SK-N-SH (cell line): ENCODE measurements at regions not wholly inside any gene's neighbourhood (a gene's known extent, or its start where the extent isn't known, plus 50 kb on each side); places are given as distances from the start of the nearest gene placed in this dataset.

Experiments
- CTCF ChIA-PET: fragments of 300-600, 350-600 bp; formaldehyde crosslinking; extraction: SDS; loops from one replicate; lab custom pipeline; 2021; lab: Yijun Ruan, JAX
- POLR2A ChIA-PET: fragments of 350-600 bp; sonication (Branson Sonifier 250); formaldehyde crosslinking; extraction: SDS; loops from one replicate; lab custom pipeline; 2020; ENCODE audit warnings: antibody characterized with exemption, inconsistent platforms; lab: Yijun Ruan, JAX
- DNase-seq: peaks from one replicate; pipeline ENCODE4 v3.0.0; 2012
- H2AFZ ChIP-seq: fragments of 200-600 bp; sonication (generic); 2 replicates; pipeline ENCODE4 v1.8.1; 2016; ENCODE audit warnings: antibody characterized with exemption, mild to moderate bottlenecking, low read depth
- H3F3A ChIP-seq: fragments of 200-600 bp; sonication (generic); replicated peaks from 2 replicates; pipeline ENCODE3; 2016; ENCODE audit warnings: antibody characterized with exemption, mild to moderate bottlenecking; ENCODE audit not compliant: insufficient read depth
- H3K27ac ChIP-seq, 2 experiments: fragments of 200-500 bp in 1 of 2; fragments of 200-600 bp in 1 of 2; sonication (Bioruptor generic) in 1 of 2; sonication (generic), shearing (Covaris generic) in 1 of 2; 2 replicates each; pipeline versions ENCODE4 v1.5.1 to v1.6.1; 2014 to 2016; ENCODE audit warnings: low read depth in 2 of 2, inconsistent platforms in 1 of 2, low read length in 1 of 2, mild to moderate bottlenecking in 1 of 2, mixed read lengths in 1 of 2
- H3K27me3 ChIP-seq: fragments of 200-600 bp; sonication (generic), shearing (Covaris generic); 2 replicates; pipeline ENCODE4 v1.6.1; 2016; ENCODE audit warnings: mixed run types; ENCODE audit not compliant: insufficient read depth
- H3K36me3 ChIP-seq, 2 experiments: fragments of 200-500 bp in 1 of 2; fragments of 200-600 bp in 1 of 2; sonication (Bioruptor generic) in 1 of 2; sonication (generic) in 1 of 2; replicated peaks in 1 of 2; 2 replicates each; pipeline versions ENCODE3 to v1.5.1; 2014 to 2016; ENCODE audit warnings: low read length in 1 of 2, mild to moderate bottlenecking in 1 of 2; ENCODE audit not compliant: insufficient read depth in 2 of 2, control insufficient read depth in 1 of 2
- H3K4me1 ChIP-seq, 2 experiments: fragments of 200-500 bp in 1 of 2; fragments of 200-600 bp in 1 of 2; sonication (Bioruptor generic) in 1 of 2; sonication (generic), shearing (Covaris generic) in 1 of 2; 2 replicates each; pipeline versions ENCODE4 v1.5.1 to v1.6.1; 2014 to 2016; ENCODE audit warnings: low read depth in 1 of 2, low read length in 1 of 2, mixed run types in 1 of 2; ENCODE audit not compliant: insufficient read depth in 2 of 2, control insufficient read depth in 1 of 2
- H3K4me2 ChIP-seq: fragments of 200-600 bp; sonication (generic), shearing (Covaris generic); 2 replicates; pipeline ENCODE4 v1.6.1; 2017; ENCODE audit warnings: mixed run types
- H3K4me3 ChIP-seq, 2 experiments: fragments of 200-500 bp in 1 of 2; fragments of 200-600 bp in 1 of 2; sonication (Bioruptor generic) in 1 of 2; sonication (generic), shearing (Covaris generic) in 1 of 2; 2 replicates each; pipeline versions ENCODE4 v1.5.1 to v1.8.1; 2014 to 2016; ENCODE audit warnings: low read depth in 2 of 2, inconsistent platforms in 1 of 2, low read length in 1 of 2, mild to moderate bottlenecking in 1 of 2, mixed read lengths in 1 of 2, moderate library complexity in 1 of 2
- H3K79me2 ChIP-seq: fragments of 200-600 bp; sonication (generic); 2 replicates; pipeline ENCODE4 v1.8.1; 2017; ENCODE audit warnings: mild to moderate bottlenecking; ENCODE audit not compliant: insufficient read depth
- H3K9ac ChIP-seq: fragments of 200-600 bp; sonication (generic); 2 replicates; pipeline ENCODE4 v1.6.1; 2017; ENCODE audit warnings: mixed run types
- H3K9me2 ChIP-seq: fragments of 200-600 bp; sonication (generic); 2 replicates; pipeline ENCODE4 v1.6.1; 2017; ENCODE audit warnings: mixed run types
- H3K9me3 ChIP-seq: fragments of 200-600 bp; sonication (generic); 2 replicates; pipeline ENCODE4 v1.6.1; 2017; ENCODE audit warnings: mixed run types, mild to moderate bottlenecking, moderate library complexity
- H4K20me1 ChIP-seq: fragments of 200-600 bp; sonication (generic); 2 replicates; pipeline ENCODE4 v1.6.1; 2017; ENCODE audit warnings: mild to moderate bottlenecking, mixed run types; ENCODE audit not compliant: insufficient read depth
- CHD2 ChIP-seq: fragments of 150-350 bp; IDR thresholded peaks from 2 replicates; pipeline ENCODE4 v1.6.1; 2018; ENCODE audit warnings: low read length; ENCODE audit not compliant: partially characterized antibody
- ELF1 ChIP-seq: IDR thresholded peaks from 2 replicates; pipeline ENCODE4 v1.4.0; 2012
- FOXJ3 ChIP-seq: sonication (generic); formaldehyde crosslinking; IDR thresholded peaks from 2 replicates; pipeline ENCODE4 v1.5.1; 2020; ENCODE audit warnings: mild to moderate bottlenecking, missing genetic modification reagents
- GABPA ChIP-seq: IDR thresholded peaks from 2 replicates; pipeline ENCODE4 v1.4.0; 2012; ENCODE audit warnings: low read depth, mild to moderate bottlenecking
- JUND ChIP-seq: IDR thresholded peaks from 2 replicates; pipeline ENCODE4 v1.4.0; 2012
- MXI1 ChIP-seq: IDR thresholded peaks from 2 replicates; pipeline ENCODE4 v1.6.1; 2012; ENCODE audit warnings: mild to moderate bottlenecking, low read depth, low read length, improper control_type of control experiment
- NFIC ChIP-seq: IDR thresholded peaks from 2 replicates; pipeline ENCODE4 v1.4.0; 2012; ENCODE audit warnings: borderline replicate concordance
- NRF1 ChIP-seq: IDR thresholded peaks from 2 replicates; pipeline ENCODE4 v1.6.1; 2012; ENCODE audit warnings: low read depth, mild to moderate bottlenecking, low read length
- RCOR1 ChIP-seq: fragments of 150-350 bp; IDR thresholded peaks from 2 replicates; pipeline ENCODE4 v1.6.1; 2017; ENCODE audit warnings: antibody characterized with exemption, low read length
- RFX5 ChIP-seq: IDR thresholded peaks from 2 replicates; pipeline ENCODE4 v1.6.1; 2012; ENCODE audit warnings: mild to moderate bottlenecking, improper control_type of control experiment, low read length
- SMC3 ChIP-seq: IDR thresholded peaks from 2 replicates; pipeline ENCODE4 v1.6.1; 2012; ENCODE audit warnings: low read depth, low read length, improper control_type of control experiment
- TCF12 ChIP-seq: IDR thresholded peaks from 2 replicates; pipeline ENCODE4 v1.4.0; 2012
- TEAD4 ChIP-seq: IDR thresholded peaks from 2 replicates; pipeline ENCODE4 v1.4.0; 2012; ENCODE audit warnings: mild to moderate bottlenecking, borderline replicate concordance; ENCODE audit not compliant: insufficient read depth
- YY1 ChIP-seq: IDR thresholded peaks from 2 replicates; pipeline ENCODE4 v1.4.0; 2012; ENCODE audit warnings: low read depth, mild to moderate bottlenecking
- ZBTB33 ChIP-seq: IDR thresholded peaks from 2 replicates; pipeline ENCODE4 v1.4.0; 2012; ENCODE audit warnings: low read depth, borderline replicate concordance
- WGBS: methylation state at CpG from one replicate; pipeline ENCODE4 v1.1.6; 2017; ENCODE audit warnings: low lambda C conversion rate; 5-methylcytosine and 5-hydroxymethylcytosine counted together
- TF ChIP-seq, protein P1 (sequence below): IDR thresholded peaks from 2 replicates; pipeline ENCODE4; 2012
- TF ChIP-seq, protein P2 (sequence below): IDR thresholded peaks from 2 replicates; pipeline ENCODE4 v1.4.0; 2012; ENCODE audit warnings: low read depth, borderline replicate concordance

- H3K9me2 ChIP-seq: no peaks in the 10 kb centered on the region
- H3K79me2 ChIP-seq: no peaks in the 10 kb centered on the region
- no peak for TF ChIP-seq RFX5
- TF ChIP-seq CHD2: no peak
- no peak for TF ChIP-seq NFIC
- TF ChIP-seq, protein P1, sequence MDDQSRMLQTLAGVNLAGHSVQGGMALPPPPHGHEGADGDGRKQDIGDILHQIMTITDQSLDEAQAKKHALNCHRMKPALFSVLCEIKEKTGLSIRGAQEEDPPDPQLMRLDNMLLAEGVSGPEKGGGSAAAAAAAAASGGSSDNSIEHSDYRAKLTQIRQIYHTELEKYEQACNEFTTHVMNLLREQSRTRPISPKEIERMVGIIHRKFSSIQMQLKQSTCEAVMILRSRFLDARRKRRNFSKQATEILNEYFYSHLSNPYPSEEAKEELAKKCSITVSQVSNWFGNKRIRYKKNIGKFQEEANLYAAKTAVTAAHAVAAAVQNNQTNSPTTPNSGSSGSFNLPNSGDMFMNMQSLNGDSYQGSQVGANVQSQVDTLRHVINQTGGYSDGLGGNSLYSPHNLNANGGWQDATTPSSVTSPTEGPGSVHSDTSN: no peak
- no peak for TF ChIP-seq ZBTB33
- TF ChIP-seq TEAD4: no peak
- no peak for TF ChIP-seq SMC3
- TF ChIP-seq GABPA: no peak
- TF ChIP-seq YY1: no peak
- TF ChIP-seq JUND: no peak
- no peak for TF ChIP-seq RCOR1
- TF ChIP-seq, protein P2, sequence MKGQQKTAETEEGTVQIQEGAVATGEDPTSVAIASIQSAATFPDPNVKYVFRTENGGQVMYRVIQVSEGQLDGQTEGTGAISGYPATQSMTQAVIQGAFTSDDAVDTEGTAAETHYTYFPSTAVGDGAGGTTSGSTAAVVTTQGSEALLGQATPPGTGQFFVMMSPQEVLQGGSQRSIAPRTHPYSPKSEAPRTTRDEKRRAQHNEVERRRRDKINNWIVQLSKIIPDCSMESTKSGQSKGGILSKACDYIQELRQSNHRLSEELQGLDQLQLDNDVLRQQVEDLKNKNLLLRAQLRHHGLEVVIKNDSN: no peak
- no peak for TF ChIP-seq TCF12
- no peak for TF ChIP-seq MXI1
- no peak for TF ChIP-seq ELF1
- H3K27me3 ChIP-seq: no peaks in the 10 kb centered on the region
- no peak overlapping the region for H3K4me2 ChIP-seq
- peaks cover 0 to 12% of the 10 kb centered on the region in 2 experiments; a peak in 2 of 4 replicates for H3K4me1 ChIP-seq
- H3K9ac ChIP-seq: no peak overlapping the region
- H3K36me3 ChIP-seq: no peaks in the 10 kb centered on the region
- WGBS: 13% methylated on average over 1 of the region's 1 CpG
- ChIA-PET POLR2A (no interaction called here), CTCF (interaction anchor here (0.8 to 1.1 kb wide), 2 partner anchors 9 to 73 kb away, joined by 3 to 4 read pairs; no protein-coding TSS in a partner anchor)
- no peaks in the 10 kb centered on the region; the same call in 1 of the 2 replicates for H3K9me3 ChIP-seq
- no peak overlapping the region for H3K4me3 ChIP-seq
- H3F3A ChIP-seq: no peaks in the 10 kb centered on the region
- DNase-seq: no peak
- H4K20me1 ChIP-seq: no peaks in the 10 kb centered on the region
- H3K27ac ChIP-seq: no peak overlapping the region
- no peak overlapping the region for H2AFZ ChIP-seq
Observed at GRCh38 chr2:22282220-22282619, 1102.8 kb upstream of the KLHL29 start.

GRCh38 chr2:22282916-22283315 lies 1102.1 kb upstream of the KLHL29 start:
- ChIA-PET CTCF (interaction anchor here (0.8 kb wide), 1 partner anchor 73 kb away, joined by 3 read pairs; no protein-coding TSS in a partner anchor), POLR2A (no interaction called here)
- TF ChIP-seq FOXJ3 (no peak), CHD2 (no peak), TCF12 (no peak), ZBTB33 (no peak), NRF1 (no peak)
- H3K4me3 ChIP-seq: no peak overlapping the region
- peaks cover 0 to 12% of the 10 kb centered on the region in 2 experiments; a peak in 2 of 4 replicates for H3K4me1 ChIP-seq
- 31% methylated on average over 6 of the region's 6 CpGs for WGBS
- H2AFZ ChIP-seq: no peak overlapping the region
- H3F3A ChIP-seq: no peaks in the 10 kb centered on the region
- no peaks in the 10 kb centered on the region for H3K79me2 ChIP-seq
- no peaks in the 10 kb centered on the region for H4K20me1 ChIP-seq
- H3K9me2 ChIP-seq: no peaks in the 10 kb centered on the region
- no peak overlapping the region for H3K27ac ChIP-seq
- no peaks in the 10 kb centered on the region for H3K36me3 ChIP-seq
- no peak overlapping the region for H3K4me2 ChIP-seq
- H3K9ac ChIP-seq: no peak overlapping the region
- DNase-seq: no peak
- no peaks in the 10 kb centered on the region for H3K27me3 ChIP-seq
- no peaks in the 10 kb centered on the region for H3K9me3 ChIP-seq
